ENCODE measurements at regions not wholly inside any gene's neighbourhood (a gene's known extent, or its start where the extent isn't known, plus 50 kb on each side); places are given as distances from the start of the nearest gene placed in this dataset.

DNA sequence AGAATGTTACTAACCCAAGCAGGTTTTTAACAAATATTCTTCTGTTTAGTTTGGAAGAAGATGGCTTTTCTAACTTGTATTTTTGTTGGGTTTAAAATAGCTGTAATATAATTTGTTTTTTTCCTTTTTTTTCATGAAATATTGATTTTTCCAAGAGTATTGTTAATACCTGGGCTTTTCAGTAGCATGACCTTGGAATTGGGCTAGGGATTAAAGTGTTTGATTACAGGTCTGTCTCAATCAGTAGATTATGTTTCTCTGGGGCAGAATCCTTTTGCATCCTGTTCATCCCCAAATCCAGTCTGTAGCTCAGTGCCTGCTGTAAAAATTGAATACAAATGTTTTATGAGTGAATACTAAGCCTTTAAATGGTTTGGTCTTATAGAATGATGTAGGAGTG lies 479.8 kb downstream of the RAPGEF2 start:
- TF ChIP-seq ZNF607 (CRISPR knock-in tag; IDR thresholded peaks at IDR 0.05; ENCODE audit: borderline replicate concordance) (no peak), ZSCAN29 (CRISPR knock-in tag; conservative IDR thresholded peaks at IDR 0.05) (no peak), EP300 (IDR thresholded peaks at IDR 0.05; ENCODE audit: low read depth in 2 of 2, low read length in 2 of 2) (no peak), EP300 (CRISPR knock-in tag; IDR thresholded peaks at IDR 0.05; ENCODE audit: borderline replicate concordance) (no peak), ZBTB21 (CRISPR knock-in tag; IDR thresholded peaks at IDR 0.05) (no peak), SNAI1 (CRISPR knock-in tag; IDR thresholded peaks at IDR 0.05; ENCODE audit: borderline replicate concordance) (no peak), SOX6 (IDR thresholded peaks at IDR 0.05) (no peak), SOX6 (CRISPR knock-in tag; IDR thresholded peaks at IDR 0.05) (no peak), FOXO1 (CRISPR knock-in tag; IDR thresholded peaks at IDR 0.05) (no peak), RBM22 (optimal IDR thresholded peaks at IDR 0.05; ENCODE audit: low read length) (no peak)
- TF ChIP-seq, protein P1, sequence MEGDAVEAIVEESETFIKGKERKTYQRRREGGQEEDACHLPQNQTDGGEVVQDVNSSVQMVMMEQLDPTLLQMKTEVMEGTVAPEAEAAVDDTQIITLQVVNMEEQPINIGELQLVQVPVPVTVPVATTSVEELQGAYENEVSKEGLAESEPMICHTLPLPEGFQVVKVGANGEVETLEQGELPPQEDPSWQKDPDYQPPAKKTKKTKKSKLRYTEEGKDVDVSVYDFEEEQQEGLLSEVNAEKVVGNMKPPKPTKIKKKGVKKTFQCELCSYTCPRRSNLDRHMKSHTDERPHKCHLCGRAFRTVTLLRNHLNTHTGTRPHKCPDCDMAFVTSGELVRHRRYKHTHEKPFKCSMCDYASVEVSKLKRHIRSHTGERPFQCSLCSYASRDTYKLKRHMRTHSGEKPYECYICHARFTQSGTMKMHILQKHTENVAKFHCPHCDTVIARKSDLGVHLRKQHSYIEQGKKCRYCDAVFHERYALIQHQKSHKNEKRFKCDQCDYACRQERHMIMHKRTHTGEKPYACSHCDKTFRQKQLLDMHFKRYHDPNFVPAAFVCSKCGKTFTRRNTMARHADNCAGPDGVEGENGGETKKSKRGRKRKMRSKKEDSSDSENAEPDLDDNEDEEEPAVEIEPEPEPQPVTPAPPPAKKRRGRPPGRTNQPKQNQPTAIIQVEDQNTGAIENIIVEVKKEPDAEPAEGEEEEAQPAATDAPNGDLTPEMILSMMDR (CRISPR knock-in tag; IDR thresholded peaks at IDR 0.05): no peak
- TF ChIP-seq, protein P2, sequence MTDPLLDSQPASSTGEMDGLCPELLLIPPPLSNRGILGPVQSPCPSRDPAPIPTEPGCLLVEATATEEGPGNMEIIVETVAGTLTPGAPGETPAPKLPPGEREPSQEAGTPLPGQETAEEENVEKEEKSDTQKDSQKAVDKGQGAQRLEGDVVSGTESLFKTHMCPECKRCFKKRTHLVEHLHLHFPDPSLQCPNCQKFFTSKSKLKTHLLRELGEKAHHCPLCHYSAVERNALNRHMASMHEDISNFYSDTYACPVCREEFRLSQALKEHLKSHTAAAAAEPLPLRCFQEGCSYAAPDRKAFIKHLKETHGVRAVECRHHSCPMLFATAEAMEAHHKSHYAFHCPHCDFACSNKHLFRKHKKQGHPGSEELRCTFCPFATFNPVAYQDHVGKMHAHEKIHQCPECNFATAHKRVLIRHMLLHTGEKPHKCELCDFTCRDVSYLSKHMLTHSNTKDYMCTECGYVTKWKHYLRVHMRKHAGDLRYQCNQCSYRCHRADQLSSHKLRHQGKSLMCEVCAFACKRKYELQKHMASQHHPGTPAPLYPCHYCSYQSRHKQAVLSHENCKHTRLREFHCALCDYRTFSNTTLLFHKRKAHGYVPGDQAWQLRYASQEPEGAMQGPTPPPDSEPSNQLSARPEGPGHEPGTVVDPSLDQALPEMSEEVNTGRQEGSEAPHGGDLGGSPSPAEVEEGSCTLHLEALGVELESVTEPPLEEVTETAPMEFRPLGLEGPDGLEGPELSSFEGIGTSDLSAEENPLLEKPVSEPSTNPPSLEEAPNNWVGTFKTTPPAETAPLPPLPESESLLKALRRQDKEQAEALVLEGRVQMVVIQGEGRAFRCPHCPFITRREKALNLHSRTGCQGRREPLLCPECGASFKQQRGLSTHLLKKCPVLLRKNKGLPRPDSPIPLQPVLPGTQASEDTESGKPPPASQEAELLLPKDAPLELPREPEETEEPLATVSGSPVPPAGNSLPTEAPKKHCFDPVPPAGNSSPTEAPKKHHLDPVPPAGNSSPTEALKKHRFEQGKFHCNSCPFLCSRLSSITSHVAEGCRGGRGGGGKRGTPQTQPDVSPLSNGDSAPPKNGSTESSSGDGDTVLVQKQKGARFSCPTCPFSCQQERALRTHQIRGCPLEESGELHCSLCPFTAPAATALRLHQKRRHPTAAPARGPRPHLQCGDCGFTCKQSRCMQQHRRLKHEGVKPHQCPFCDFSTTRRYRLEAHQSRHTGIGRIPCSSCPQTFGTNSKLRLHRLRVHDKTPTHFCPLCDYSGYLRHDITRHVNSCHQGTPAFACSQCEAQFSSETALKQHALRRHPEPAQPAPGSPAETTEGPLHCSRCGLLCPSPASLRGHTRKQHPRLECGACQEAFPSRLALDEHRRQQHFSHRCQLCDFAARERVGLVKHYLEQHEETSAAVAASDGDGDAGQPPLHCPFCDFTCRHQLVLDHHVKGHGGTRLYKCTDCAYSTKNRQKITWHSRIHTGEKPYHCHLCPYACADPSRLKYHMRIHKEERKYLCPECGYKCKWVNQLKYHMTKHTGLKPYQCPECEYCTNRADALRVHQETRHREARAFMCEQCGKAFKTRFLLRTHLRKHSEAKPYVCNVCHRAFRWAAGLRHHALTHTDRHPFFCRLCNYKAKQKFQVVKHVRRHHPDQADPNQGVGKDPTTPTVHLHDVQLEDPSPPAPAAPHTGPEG (CRISPR knock-in tag; IDR thresholded peaks at IDR 0.05): no peak
- TF ChIP-seq, protein P3, sequence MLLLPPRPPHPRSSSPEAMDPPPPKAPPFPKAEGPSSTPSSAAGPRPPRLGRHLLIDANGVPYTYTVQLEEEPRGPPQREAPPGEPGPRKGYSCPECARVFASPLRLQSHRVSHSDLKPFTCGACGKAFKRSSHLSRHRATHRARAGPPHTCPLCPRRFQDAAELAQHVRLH (CRISPR knock-in tag; IDR thresholded peaks at IDR 0.05; ENCODE audit: borderline replicate concordance, low read depth): no peak
- TF ChIP-seq, protein P4, sequence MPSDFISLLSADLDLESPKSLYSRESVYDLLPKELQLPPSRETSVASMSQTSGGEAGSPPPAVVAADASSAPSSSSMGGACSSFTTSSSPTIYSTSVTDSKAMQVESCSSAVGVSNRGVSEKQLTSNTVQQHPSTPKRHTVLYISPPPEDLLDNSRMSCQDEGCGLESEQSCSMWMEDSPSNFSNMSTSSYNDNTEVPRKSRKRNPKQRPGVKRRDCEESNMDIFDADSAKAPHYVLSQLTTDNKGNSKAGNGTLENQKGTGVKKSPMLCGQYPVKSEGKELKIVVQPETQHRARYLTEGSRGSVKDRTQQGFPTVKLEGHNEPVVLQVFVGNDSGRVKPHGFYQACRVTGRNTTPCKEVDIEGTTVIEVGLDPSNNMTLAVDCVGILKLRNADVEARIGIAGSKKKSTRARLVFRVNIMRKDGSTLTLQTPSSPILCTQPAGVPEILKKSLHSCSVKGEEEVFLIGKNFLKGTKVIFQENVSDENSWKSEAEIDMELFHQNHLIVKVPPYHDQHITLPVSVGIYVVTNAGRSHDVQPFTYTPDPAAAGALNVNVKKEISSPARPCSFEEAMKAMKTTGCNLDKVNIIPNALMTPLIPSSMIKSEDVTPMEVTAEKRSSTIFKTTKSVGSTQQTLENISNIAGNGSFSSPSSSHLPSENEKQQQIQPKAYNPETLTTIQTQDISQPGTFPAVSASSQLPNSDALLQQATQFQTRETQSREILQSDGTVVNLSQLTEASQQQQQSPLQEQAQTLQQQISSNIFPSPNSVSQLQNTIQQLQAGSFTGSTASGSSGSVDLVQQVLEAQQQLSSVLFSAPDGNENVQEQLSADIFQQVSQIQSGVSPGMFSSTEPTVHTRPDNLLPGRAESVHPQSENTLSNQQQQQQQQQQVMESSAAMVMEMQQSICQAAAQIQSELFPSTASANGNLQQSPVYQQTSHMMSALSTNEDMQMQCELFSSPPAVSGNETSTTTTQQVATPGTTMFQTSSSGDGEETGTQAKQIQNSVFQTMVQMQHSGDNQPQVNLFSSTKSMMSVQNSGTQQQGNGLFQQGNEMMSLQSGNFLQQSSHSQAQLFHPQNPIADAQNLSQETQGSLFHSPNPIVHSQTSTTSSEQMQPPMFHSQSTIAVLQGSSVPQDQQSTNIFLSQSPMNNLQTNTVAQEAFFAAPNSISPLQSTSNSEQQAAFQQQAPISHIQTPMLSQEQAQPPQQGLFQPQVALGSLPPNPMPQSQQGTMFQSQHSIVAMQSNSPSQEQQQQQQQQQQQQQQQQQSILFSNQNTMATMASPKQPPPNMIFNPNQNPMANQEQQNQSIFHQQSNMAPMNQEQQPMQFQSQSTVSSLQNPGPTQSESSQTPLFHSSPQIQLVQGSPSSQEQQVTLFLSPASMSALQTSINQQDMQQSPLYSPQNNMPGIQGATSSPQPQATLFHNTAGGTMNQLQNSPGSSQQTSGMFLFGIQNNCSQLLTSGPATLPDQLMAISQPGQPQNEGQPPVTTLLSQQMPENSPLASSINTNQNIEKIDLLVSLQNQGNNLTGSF (CRISPR knock-in tag; IDR thresholded peaks at IDR 0.05): no peak
- TF ChIP-seq, protein P5, sequence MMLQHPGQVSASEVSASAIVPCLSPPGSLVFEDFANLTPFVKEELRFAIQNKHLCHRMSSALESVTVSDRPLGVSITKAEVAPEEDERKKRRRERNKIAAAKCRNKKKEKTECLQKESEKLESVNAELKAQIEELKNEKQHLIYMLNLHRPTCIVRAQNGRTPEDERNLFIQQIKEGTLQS (CRISPR knock-in tag; IDR thresholded peaks at IDR 0.05): no peak
